ENCODE measurements at regions not wholly inside any gene's neighbourhood (a gene's known extent, or its start where the extent isn't known, plus 50 kb on each side); places are given as distances from the start of the nearest gene placed in this dataset.

- H3K79me2 ChIP-seq (ENCODE audit: insufficient read depth, low read length) = no peaks in the 10 kb centered on the region
Observed at GRCh38 chr2:11904029-11904428, 157.6 kb downstream of the LPIN1 start.

GRCh38 chr2:11904941-11905340 lies 158.5 kb downstream of the LPIN1 start:
- TF ChIP-seq, protein P1, sequence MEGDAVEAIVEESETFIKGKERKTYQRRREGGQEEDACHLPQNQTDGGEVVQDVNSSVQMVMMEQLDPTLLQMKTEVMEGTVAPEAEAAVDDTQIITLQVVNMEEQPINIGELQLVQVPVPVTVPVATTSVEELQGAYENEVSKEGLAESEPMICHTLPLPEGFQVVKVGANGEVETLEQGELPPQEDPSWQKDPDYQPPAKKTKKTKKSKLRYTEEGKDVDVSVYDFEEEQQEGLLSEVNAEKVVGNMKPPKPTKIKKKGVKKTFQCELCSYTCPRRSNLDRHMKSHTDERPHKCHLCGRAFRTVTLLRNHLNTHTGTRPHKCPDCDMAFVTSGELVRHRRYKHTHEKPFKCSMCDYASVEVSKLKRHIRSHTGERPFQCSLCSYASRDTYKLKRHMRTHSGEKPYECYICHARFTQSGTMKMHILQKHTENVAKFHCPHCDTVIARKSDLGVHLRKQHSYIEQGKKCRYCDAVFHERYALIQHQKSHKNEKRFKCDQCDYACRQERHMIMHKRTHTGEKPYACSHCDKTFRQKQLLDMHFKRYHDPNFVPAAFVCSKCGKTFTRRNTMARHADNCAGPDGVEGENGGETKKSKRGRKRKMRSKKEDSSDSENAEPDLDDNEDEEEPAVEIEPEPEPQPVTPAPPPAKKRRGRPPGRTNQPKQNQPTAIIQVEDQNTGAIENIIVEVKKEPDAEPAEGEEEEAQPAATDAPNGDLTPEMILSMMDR (IDR thresholded peaks at IDR 0.05; ENCODE audit: extremely low read depth, low read depth, low read length) = no peak
- Histone ChIP-seq H2AFZ (ENCODE audit: low read length) (no peak overlapping the region), H3K79me2 (ENCODE audit: insufficient read depth, low read length) (no peaks in the 10 kb centered on the region)

More at GRCh38 chr2:11904029-11904428, 157.6 kb downstream of the LPIN1 start:
- Histone ChIP-seq H3K9me3 (ENCODE audit: low read depth, low read length) (no peaks in the 10 kb centered on the region), H3K4me3 (ENCODE audit: insufficient read depth, low read length) (no peak overlapping the region), H4K20me1 (ENCODE audit: insufficient read depth, low read length) (no peaks in the 10 kb centered on the region), H3K4me1 (ENCODE audit: insufficient read depth, low read length) (no peaks in the 10 kb centered on the region), H3K27me3 (ENCODE audit: insufficient read depth, low read length) (peaks cover 5% of the 10 kb centered on the region), H2AFZ (ENCODE audit: low read length) (no peak overlapping the region), H3K36me3 (ENCODE audit: insufficient read depth, low read length) (no peaks in the 10 kb centered on the region), H3K4me2 (ENCODE audit: insufficient read depth, low read length) (no peak overlapping the region), H3K27ac (ENCODE audit: low read depth, low read length) (no peak overlapping the region)
- TF ChIP-seq, protein P1 (IDR thresholded peaks at IDR 0.05; ENCODE audit: extremely low read depth, low read depth, low read length) = no peak
- DNase-seq (ENCODE audit: insufficient read length, low spot score, missing footprints) = no peak

GRCh38 chr2:11907190-11907589 lies 160.8 kb downstream of the LPIN1 start:
- TF ChIP-seq, protein P1 (IDR thresholded peaks at IDR 0.05; ENCODE audit: extremely low read depth, low read depth, low read length) = no peak
- no peak for DNase-seq (ENCODE audit: insufficient read length, low spot score, missing footprints)
- Histone ChIP-seq H3K79me2 (ENCODE audit: insufficient read depth, low read length) (no peaks in the 10 kb centered on the region), H3K4me3 (ENCODE audit: insufficient read depth, low read length) (no peak overlapping the region), H3K9me3 (ENCODE audit: low read depth, low read length) (no peaks in the 10 kb centered on the region), H3K36me3 (ENCODE audit: insufficient read depth, low read length) (no peaks in the 10 kb centered on the region), H3K4me2 (ENCODE audit: insufficient read depth, low read length) (no peak overlapping the region), H3K27ac (ENCODE audit: low read depth, low read length) (no peak overlapping the region), H4K20me1 (ENCODE audit: insufficient read depth, low read length) (no peaks in the 10 kb centered on the region), H3K27me3 (ENCODE audit: insufficient read depth, low read length) (peaks cover 5% of the 10 kb centered on the region), H2AFZ (ENCODE audit: low read length) (no peak overlapping the region), H3K4me1 (ENCODE audit: insufficient read depth, low read length) (no peaks in the 10 kb centered on the region)

More at GRCh38 chr2:11904941-11905340, 158.5 kb downstream of the LPIN1 start:
- no peak overlapping the region for H3K27ac ChIP-seq (ENCODE audit: low read depth, low read length)
- H3K36me3 ChIP-seq (ENCODE audit: insufficient read depth, low read length) = no peaks in the 10 kb centered on the region
- no peaks in the 10 kb centered on the region for H3K4me1 ChIP-seq (ENCODE audit: insufficient read depth, low read length)
- no peak overlapping the region for H3K4me2 ChIP-seq (ENCODE audit: insufficient read depth, low read length)
- no peak for DNase-seq (ENCODE audit: insufficient read length, low spot score, missing footprints)
- H4K20me1 ChIP-seq (ENCODE audit: insufficient read depth, low read length) = no peaks in the 10 kb centered on the region
- no peak overlapping the region for H3K4me3 ChIP-seq (ENCODE audit: insufficient read depth, low read length)
- H3K9me3 ChIP-seq (ENCODE audit: low read depth, low read length) = no peaks in the 10 kb centered on the region
- H3K27me3 ChIP-seq (ENCODE audit: insufficient read depth, low read length) = peaks cover 5% of the 10 kb centered on the region

DNA sequence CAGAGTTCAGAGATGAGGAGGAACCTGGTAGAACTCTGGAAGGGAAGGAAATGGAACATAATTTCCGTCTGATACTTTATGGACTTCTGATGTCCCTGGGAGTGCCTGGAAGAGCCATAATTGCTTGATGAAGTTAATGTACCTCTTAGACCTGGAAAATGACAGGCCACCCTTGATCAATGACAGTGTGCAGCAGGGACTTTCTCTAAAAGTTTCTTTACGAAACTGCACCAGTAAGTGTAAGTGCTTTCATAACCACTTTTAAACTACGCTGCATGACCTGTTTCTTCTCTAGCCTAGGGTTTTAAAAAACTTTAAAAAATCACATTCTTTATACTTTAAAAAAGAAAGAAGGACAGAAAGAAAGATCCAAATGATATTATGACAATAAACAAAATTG lies 164.5 kb downstream of the LPIN1 start:
- DNase-seq (ENCODE audit: insufficient read length, low spot score, missing footprints) = no peak
- Histone ChIP-seq H3K4me1 (ENCODE audit: insufficient read depth, low read length) (no peaks in the 10 kb centered on the region), H3K36me3 (ENCODE audit: insufficient read depth, low read length) (no peaks in the 10 kb centered on the region), H3K79me2 (ENCODE audit: insufficient read depth, low read length) (no peaks in the 10 kb centered on the region), H3K27me3 (ENCODE audit: insufficient read depth, low read length) (no peaks in the 10 kb centered on the region), H3K9me3 (ENCODE audit: low read depth, low read length) (no peaks in the 10 kb centered on the region), H2AFZ (ENCODE audit: low read length) (no peak overlapping the region), H3K4me2 (ENCODE audit: insufficient read depth, low read length) (no peak overlapping the region), H3K27ac (ENCODE audit: low read depth, low read length) (no peak overlapping the region), H4K20me1 (ENCODE audit: insufficient read depth, low read length) (no peaks in the 10 kb centered on the region), H3K4me3 (ENCODE audit: insufficient read depth, low read length) (no peak overlapping the region)
- TF ChIP-seq, protein P1 (IDR thresholded peaks at IDR 0.05; ENCODE audit: extremely low read depth, low read depth, low read length) = no peak
